Gastroesophageal sphincter (tissue), 3 donors: ENCODE measurements at regions not wholly inside any gene's neighbourhood (a gene's known extent, or its start where the extent isn't known, plus 50 kb on each side); places are given as distances from the start of the nearest gene placed in this dataset.
"Not testable (repeated sequence)": the region's sequence is repeated elsewhere in the genome, so short reads cannot be mapped to it uniquely, and the experiment has no call there.

Experiments used
- EP300 ChIP-seq: sonication (generic); formaldehyde crosslinking; IDR thresholded peaks from one replicate; pipeline ENCODE4 v1.6.1; 2017; ENCODE audit warnings: antibody characterized with exemption, mild to moderate bottlenecking
- POLR2A ChIP-seq, 2 donors: fragments of 450-650 bp; IDR thresholded peaks; one replicate each; pipeline ENCODE4 v1.6.1; 2017; ENCODE audit warnings: antibody characterized with exemption in 2 of 2, mild to moderate bottlenecking in 2 of 2, moderate library complexity in 1 of 2
- POLR2AphosphoS5 ChIP-seq: sonication (generic); formaldehyde crosslinking; IDR thresholded peaks from one replicate; pipeline ENCODE4 v1.6.1; 2017; ENCODE audit warnings: antibody characterized with exemption
- TF ChIP-seq, protein P1 (sequence below), 4 experiments: fragments of 200-600 bp in 2 of 4; fragments of 450-650 bp in 2 of 4; sonication (generic) in 1 of 4; IDR thresholded peaks; one replicate each; pipeline ENCODE4 v1.5.1; 2017 to 2019; ENCODE audit warnings: antibody characterized with exemption in 4 of 4, mild to moderate bottlenecking in 2 of 4, moderate library complexity in 2 of 4

DNA sequence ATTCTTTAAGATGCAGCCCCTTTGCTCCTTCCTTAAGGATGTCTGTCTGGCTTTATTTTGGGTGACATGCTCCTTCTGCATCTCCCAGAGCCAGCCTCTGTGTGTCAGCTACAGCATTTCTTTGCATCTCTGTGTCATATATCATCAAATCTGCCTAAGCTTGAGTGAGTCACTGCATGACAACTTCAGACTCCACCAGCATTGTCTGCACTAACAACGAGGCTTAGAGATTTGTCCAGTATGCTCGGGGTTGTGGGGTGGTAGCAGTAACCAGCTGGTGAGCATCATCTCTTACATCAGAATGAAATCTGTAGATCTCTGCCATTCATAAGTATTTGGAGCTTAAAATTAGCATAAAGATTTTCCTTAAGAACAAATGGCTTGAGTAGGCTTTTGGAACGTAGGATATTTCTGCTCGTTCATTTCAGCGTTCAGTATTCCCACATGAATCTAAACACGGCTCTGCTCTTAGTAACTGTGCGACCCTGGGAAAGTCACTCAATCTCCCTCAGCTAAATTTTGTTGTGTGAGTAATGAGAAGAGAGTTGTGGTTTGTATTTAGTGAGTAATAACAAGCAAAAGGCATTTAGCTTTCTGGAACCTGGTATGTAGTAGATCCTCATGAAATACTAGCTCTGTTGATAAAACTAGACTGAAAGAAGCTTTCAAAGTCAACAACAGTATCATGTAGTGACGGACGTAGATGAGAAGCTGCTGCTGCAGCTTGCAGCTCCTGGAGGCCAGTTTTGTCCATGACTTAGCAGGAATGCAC, 137.8 kb upstream of the DUSP22 start:
- TF ChIP-seq POLR2AphosphoS5; POLR2A (IDR thresholded peaks at IDR 0.05); EP300: not testable (repeated sequence)
- TF ChIP-seq, protein P1, sequence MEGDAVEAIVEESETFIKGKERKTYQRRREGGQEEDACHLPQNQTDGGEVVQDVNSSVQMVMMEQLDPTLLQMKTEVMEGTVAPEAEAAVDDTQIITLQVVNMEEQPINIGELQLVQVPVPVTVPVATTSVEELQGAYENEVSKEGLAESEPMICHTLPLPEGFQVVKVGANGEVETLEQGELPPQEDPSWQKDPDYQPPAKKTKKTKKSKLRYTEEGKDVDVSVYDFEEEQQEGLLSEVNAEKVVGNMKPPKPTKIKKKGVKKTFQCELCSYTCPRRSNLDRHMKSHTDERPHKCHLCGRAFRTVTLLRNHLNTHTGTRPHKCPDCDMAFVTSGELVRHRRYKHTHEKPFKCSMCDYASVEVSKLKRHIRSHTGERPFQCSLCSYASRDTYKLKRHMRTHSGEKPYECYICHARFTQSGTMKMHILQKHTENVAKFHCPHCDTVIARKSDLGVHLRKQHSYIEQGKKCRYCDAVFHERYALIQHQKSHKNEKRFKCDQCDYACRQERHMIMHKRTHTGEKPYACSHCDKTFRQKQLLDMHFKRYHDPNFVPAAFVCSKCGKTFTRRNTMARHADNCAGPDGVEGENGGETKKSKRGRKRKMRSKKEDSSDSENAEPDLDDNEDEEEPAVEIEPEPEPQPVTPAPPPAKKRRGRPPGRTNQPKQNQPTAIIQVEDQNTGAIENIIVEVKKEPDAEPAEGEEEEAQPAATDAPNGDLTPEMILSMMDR (IDR thresholded peaks at IDR 0.05): not testable (repeated sequence)
